ENCODE measurements at regions not wholly inside any gene's neighbourhood (a gene's known extent, or its start where the extent isn't known, plus 50 kb on each side); places are given as distances from the start of the nearest gene placed in this dataset.

DNA sequence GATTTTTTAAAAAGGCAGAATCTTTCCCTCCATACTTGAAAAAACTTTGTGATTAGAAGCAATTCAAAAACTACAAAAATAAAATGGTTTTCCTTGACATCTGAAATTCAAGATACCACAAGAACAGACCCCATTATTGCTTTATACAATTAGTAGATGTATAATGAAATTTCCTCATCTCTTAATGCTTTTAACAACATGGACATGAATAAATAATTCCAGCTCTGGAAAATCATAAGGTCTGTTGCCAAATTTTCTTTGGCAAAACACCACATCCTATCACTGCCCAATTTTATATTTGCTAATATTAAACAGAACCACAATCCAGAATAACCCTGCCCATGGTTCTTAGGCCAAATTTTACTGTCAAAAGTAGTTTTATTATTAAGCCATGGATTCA, 1543.6 kb upstream of the MIR17HG start:
- Mint-ChIP-seq H3K27ac (no peak overlapping the region), H3K9me3 (peaks cover 8% of the 10 kb centered on the region), H3K36me3 (no peaks in the 10 kb centered on the region), H3K4me3 (no peak overlapping the region), H3K4me1 (no peaks in the 10 kb centered on the region), H3K27me3 (no peaks in the 10 kb centered on the region)

DNA sequence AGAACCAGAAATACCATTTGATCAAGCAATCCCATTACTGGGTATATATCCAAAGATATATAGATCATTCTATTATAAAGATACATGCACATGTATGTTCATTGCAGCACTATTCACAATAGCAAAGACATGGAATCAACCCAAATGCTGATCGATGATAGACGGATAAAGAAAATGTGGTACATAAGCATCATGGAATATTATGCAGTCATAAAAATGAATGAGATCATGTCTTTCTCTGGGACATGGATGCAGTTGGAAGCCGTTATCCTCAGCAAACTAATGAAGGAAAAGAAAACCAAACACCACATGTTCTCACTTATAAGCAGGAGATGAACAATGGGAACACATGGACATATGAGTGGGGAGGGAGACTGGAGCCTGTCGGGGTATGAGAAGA, 1540.9 kb upstream of the MIR17HG start:
- no peaks in the 10 kb centered on the region for H3K27me3 Mint-ChIP-seq
- peaks cover 4% of the 10 kb centered on the region for H3K9me3 Mint-ChIP-seq
- no peak overlapping the region for H3K27ac Mint-ChIP-seq
- no peaks in the 10 kb centered on the region for H3K4me1 Mint-ChIP-seq
- no peaks in the 10 kb centered on the region for H3K36me3 Mint-ChIP-seq
- H3K4me3 Mint-ChIP-seq, result no peak overlapping the region

DNA sequence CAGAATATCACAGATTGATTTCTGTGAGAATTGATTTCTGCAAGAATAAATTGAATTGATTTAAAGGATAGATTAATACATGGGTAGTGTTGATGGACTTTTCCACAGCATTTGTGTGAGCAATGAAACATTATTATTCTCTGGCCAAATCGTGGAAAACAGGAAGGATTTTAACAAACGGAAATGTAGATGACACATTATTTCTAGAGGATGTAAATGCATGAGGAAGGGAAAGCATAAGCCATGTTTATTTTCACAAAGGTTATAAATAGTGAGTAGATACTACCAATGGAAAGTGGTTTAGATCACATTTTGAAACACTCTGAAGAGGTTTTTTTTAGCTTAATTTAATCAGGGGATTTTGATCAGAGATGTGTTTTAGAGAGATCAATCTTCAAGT, 1534.6 kb upstream of the MIR17HG start:
- Mint-ChIP-seq H3K27me3 (no peaks in the 10 kb centered on the region), H3K36me3 (no peaks in the 10 kb centered on the region), H3K9me3 (peaks cover 13% of the 10 kb centered on the region), H3K27ac (no peak overlapping the region), H3K4me3 (no peak overlapping the region), H3K4me1 (no peaks in the 10 kb centered on the region)

DNA sequence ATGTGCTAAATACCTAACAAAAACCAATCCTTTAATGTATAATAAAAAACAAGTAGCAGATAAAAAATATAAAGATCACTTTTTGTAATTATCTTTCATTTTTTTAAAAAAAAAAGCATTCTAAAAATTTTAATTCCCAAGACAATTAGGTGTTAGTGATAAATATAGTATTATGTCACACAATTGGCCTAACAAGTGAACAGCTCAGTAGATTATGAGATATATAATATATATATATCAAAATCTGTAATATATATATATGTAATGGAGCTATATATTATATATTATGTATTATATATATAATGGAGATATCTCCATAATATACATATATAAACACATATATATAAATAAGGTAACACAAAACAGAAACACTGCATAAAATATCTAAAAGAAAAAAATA, 1531.1 kb upstream of the MIR17HG start:
- H3K27ac Mint-ChIP-seq, result no peak overlapping the region
- no peaks in the 10 kb centered on the region for H3K27me3 Mint-ChIP-seq
- H3K36me3 Mint-ChIP-seq, result no peaks in the 10 kb centered on the region
- peaks cover 13% of the 10 kb centered on the region for H3K9me3 Mint-ChIP-seq
- no peaks in the 10 kb centered on the region for H3K4me1 Mint-ChIP-seq
- no peak overlapping the region for H3K4me3 Mint-ChIP-seq

DNA sequence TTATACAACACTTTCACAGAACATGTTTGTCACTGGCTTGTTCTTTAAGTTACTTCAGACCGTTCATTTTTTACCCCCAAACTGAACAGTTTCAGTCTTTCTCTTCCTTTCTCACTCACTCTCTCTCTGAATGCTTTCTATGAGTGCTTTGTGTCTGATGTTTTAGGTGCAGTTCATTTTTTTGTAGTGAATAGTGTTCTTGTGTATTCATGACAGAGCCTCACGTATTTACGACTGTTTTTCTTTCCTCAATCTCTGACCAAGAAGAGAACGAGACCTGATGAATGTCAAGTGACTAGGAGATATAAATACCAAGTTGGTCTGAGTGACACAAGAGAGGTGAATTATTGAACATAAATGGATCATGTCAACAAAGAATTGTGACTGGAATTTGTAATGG, 1525.0 kb upstream of the MIR17HG start:
- H3K27ac Mint-ChIP-seq, result no peak overlapping the region
- no peak overlapping the region for H3K4me3 Mint-ChIP-seq
- no peaks in the 10 kb centered on the region for H3K36me3 Mint-ChIP-seq
- no peaks in the 10 kb centered on the region for H3K27me3 Mint-ChIP-seq
- H3K9me3 Mint-ChIP-seq, result peaks cover 3% of the 10 kb centered on the region
- H3K4me1 Mint-ChIP-seq, result no peaks in the 10 kb centered on the region

DNA sequence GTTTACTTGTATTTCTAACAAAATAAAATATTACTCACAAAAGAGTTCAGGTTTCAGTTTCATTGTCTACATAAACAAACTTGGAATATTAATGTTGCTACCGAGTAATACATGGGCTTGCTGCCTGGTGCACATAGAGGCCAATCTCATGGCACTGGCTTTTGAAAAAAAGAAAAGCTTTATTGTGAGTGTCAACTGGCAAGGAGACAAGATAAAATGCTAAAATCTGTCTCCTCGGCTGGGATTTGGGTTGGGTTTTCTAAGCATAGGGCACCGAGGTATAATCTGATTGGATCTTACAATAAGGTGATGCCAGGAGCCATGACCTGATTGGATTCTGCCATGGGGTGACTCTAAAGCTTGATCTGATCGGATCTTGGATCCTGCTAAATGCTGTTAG, 1519.9 kb upstream of the MIR17HG start:
- Mint-ChIP-seq H3K27ac (no peak overlapping the region), H3K36me3 (no peaks in the 10 kb centered on the region), H3K27me3 (no peaks in the 10 kb centered on the region), H3K4me1 (no peaks in the 10 kb centered on the region), H3K9me3 (no peaks in the 10 kb centered on the region), H3K4me3 (no peak overlapping the region)

DNA sequence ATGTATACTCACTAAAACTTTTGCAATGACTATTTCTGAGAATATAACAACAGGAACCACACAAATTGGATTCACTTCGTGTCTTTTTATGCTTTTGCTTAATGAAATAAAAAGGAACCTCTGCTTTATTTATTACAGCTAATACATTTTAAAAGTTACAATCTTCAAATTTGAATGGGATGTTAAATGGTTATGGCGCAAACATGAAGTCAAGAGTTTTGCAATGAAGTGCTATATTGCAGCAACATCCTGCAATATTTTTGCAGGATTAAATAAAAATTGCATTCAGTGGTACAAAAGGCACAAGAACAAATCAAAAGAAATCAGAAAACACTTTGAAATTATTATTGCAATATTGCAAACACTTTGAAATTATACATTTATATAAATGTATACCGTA, 1519.0 kb upstream of the MIR17HG start:
- Mint-ChIP-seq H3K27ac (no peak overlapping the region), H3K9me3 (no peaks in the 10 kb centered on the region), H3K4me3 (no peak overlapping the region), H3K36me3 (no peaks in the 10 kb centered on the region), H3K4me1 (no peaks in the 10 kb centered on the region), H3K27me3 (no peaks in the 10 kb centered on the region)

DNA sequence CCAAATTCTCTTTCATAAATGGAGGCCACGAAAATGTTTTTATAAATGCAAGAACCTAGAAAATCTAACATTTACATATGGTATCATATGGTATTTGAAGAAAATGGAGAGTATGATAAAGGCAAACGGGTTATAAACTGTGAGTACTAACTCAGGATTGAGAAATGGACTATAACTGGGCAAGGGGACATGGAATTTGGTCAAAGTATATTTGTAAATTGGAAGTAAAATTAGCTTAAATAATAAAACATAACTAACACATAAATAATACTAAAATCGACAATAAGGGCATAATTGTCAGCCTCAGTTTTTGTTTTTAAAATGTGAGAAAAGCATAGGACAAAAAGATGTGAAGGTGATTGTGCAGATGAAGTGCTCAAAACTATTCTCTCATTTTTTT, 1516.3 kb upstream of the MIR17HG start:
- no peaks in the 10 kb centered on the region for H3K36me3 Mint-ChIP-seq
- H3K27ac Mint-ChIP-seq, result no peak overlapping the region
- H3K4me3 Mint-ChIP-seq, result no peak overlapping the region
- no peaks in the 10 kb centered on the region for H3K4me1 Mint-ChIP-seq
- H3K27me3 Mint-ChIP-seq, result no peaks in the 10 kb centered on the region
- peaks cover 10% of the 10 kb centered on the region for H3K9me3 Mint-ChIP-seq

DNA sequence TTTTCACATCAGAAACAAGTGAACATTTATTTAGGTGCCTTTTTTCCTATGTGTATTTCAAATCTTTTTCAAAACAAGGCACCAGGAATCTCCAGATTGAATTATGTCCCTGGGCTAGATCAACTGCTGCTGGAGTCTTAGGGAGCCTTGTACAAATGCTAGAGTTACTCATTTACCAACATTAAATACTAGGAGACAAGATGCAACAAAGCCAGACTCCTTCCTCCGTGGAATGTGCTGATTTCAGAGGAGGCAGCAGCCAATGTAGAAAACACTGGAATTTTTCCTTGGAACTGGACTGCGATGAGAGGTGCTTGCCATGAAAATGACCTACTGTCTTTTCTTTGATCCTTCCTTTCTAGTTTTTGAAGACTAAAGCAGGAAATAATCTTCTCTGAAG, 1514.7 kb upstream of the MIR17HG start:
- Mint-ChIP-seq H3K27ac (no peak overlapping the region), H3K27me3 (no peaks in the 10 kb centered on the region), H3K4me1 (no peaks in the 10 kb centered on the region), H3K9me3 (peaks cover 20% of the 10 kb centered on the region), H3K4me3 (no peak overlapping the region), H3K36me3 (no peaks in the 10 kb centered on the region)

DNA sequence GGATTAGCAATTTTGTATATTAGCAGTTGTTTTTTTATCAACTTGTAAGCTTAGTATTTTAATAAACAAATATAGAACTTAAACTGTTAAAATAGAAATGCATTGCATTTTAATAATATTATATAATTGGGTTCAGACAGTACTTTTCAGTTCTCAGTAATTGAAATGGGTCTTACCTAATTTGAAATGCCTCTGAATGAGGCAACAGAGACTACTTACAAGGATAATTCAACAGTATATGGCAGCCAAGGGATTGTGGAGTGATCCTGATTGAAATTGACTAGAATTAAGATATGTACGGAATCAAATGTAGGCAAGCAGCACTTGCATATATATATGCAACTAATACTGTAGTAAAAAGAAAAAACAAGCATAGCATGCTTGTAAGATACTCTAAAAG, 1503.9 kb upstream of the MIR17HG start:
- Mint-ChIP-seq H3K36me3 (no peaks in the 10 kb centered on the region), H3K27ac (no peak overlapping the region), H3K27me3 (no peaks in the 10 kb centered on the region), H3K4me1 (no peaks in the 10 kb centered on the region), H3K9me3 (no peaks in the 10 kb centered on the region), H3K4me3 (no peak overlapping the region)

DNA sequence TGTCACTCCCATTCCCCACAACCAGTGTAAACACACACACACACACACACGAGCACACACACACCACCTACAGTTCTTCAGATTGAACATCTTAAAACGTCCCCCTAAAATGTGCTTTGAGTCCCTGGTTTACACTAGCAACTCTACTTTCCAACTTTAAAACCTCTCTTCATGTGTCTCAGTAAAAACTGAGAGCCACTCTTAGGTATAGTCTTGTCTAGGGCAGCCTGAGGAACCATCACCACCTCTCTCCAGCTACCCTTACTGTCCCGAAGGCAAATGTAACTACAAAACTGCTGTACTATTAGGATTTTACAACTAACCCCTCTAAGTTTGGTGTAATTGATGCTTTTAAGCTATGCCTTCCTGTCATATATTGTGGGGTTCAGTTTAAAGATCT, 1501.6 kb upstream of the MIR17HG start:
- H3K36me3 Mint-ChIP-seq, result no peaks in the 10 kb centered on the region
- no peaks in the 10 kb centered on the region for H3K27me3 Mint-ChIP-seq
- H3K4me1 Mint-ChIP-seq, result no peaks in the 10 kb centered on the region
- H3K4me3 Mint-ChIP-seq, result no peak overlapping the region
- H3K27ac Mint-ChIP-seq, result no peak overlapping the region
- H3K9me3 Mint-ChIP-seq, result peaks cover 6% of the 10 kb centered on the region

DNA sequence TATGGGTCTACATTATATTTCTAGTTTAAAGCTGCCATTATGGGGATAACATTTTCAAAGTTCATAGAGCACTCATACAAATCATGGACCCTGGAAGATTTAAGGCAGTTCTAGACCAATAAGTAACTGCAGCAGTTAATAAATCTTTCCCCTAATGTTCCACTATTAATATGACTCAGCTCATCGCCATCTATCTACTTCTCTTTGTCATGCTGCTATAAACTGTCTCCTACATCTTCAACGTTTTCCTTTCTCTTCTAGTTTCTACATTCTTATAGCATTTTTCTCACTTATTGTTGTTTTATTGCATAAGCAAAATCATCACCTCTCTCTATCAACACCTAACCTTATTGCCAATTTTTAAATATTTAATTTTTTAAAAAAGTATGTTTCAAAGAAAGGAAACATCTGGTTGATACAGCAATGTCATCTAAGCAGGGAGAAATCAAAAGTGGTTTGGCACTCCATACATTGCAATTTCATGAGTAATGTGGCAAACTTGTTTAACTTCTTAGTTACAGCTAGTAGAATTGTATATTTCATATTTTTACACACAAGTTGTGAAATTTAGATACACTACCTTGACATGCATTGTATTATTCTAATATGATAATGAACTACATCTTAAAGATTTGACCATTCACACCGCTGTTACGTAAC, 1500.4 kb upstream of the MIR17HG start:
- H3K4me1 Mint-ChIP-seq, result no peaks in the 10 kb centered on the region

DNA sequence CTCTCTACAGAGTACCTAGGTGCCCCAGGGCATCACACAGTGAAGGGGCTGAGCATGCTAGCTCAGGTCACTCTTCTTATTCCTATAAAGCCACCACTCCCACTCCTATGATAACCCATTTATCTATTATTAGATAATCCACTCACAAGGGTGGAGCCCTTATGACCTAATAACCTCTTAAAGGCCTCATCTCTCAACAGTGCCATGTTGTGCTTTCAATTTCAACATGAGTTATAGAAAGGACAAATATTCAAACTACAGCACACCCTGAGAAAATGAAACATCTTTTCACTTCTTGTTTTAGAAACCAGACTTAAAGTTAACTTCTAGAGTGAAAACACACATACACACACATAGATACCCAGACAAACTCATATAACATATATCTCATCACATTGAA, 1494.9 kb upstream of the MIR17HG start:
- no peak overlapping the region for H3K27ac Mint-ChIP-seq
- H3K9me3 Mint-ChIP-seq, result peaks cover 6% of the 10 kb centered on the region
- H3K27me3 Mint-ChIP-seq, result no peaks in the 10 kb centered on the region
- H3K4me1 Mint-ChIP-seq, result no peaks in the 10 kb centered on the region
- H3K4me3 Mint-ChIP-seq, result no peak overlapping the region
- H3K36me3 Mint-ChIP-seq, result no peaks in the 10 kb centered on the region

More for the DNA sequence above, 1500.4 kb upstream of the MIR17HG start:
- H3K9me3 Mint-ChIP-seq, result peaks cover 6% of the 10 kb centered on the region
- no peaks in the 10 kb centered on the region for H3K27me3 Mint-ChIP-seq
- H3K27ac Mint-ChIP-seq, result no peak overlapping the region
- no peak overlapping the region for H3K4me3 Mint-ChIP-seq
- H3K36me3 Mint-ChIP-seq, result no peaks in the 10 kb centered on the region

DNA sequence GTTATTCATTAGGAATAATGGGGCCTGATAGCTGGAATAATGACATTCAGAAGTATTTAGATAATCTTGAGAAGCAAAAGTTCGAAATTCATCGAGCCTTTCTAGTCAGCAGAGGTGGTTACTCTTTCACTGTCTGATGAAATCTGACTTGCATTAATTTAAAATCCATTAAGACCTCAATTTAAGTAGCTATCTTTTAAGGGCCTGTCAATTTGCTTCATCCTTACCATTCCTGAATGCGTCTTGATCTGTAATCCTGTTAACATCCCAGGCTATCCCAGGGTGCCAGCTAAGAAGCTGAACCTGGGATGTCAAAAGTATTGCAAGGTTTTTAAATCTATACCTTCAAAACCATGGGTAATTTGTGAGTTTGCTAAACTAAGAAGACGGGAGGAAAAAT, 1491.0 kb upstream of the MIR17HG start:
- Mint-ChIP-seq H3K4me1 (no peaks in the 10 kb centered on the region), H3K4me3 (no peak overlapping the region), H3K9me3 (peaks cover 5% of the 10 kb centered on the region), H3K27me3 (no peaks in the 10 kb centered on the region), H3K36me3 (no peaks in the 10 kb centered on the region), H3K27ac (no peak overlapping the region)

DNA sequence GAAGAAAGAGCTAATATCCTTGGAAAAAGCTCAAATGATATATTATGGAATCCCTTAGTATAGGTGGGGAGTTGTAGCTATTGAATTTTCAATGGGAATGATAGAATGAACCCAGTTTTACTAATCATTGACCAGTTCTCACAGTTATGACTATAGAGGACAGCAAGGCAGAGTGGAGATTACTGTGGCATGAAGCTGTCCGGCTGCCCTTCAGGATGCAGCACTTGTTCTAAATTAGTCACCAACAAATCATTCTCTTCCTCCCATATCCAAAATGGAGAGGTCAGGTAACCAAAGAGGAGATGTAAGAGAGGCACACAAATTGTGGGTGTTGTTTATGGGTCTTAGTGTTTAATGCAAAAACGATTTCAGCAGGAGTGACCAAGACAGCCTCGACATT, 1490.0 kb upstream of the MIR17HG start:
- no peak overlapping the region for H3K27ac Mint-ChIP-seq
- H3K9me3 Mint-ChIP-seq, result peaks cover 8% of the 10 kb centered on the region
- no peaks in the 10 kb centered on the region for H3K36me3 Mint-ChIP-seq
- H3K4me3 Mint-ChIP-seq, result no peak overlapping the region
- H3K4me1 Mint-ChIP-seq, result no peaks in the 10 kb centered on the region
- no peaks in the 10 kb centered on the region for H3K27me3 Mint-ChIP-seq

DNA sequence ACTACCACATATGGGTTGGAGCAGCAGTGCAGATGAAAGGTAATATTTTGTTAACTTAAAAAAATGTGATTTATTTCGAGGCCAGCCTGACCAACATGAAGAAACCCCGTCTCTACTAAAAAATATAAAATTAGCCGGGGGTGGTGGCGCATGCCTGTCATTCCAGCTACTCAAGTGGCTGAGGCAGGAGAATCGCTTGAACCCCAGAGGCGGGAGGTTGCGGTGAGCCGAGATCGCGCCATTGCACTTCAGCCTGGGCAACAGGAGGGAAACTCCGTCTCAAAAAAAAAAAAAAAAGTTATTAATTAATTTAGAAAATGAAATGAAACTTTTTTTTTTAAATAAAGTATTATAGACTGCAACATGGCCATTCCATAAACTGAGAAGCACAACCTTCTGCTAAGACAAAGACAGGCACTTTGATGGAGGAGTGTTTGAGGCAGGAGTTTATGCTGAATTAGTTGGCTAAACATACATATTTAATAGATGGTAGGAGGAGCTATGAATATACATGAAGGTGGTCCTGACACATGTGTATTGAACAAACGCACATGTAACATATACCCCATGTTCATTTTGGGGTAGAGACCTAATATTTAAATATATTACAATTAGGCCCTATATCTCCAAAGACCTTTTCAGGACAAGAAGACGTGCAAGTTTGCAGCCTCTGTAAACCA, 1485.3 kb upstream of the MIR17HG start:
- no peaks in the 10 kb centered on the region for H3K36me3 Mint-ChIP-seq

DNA sequence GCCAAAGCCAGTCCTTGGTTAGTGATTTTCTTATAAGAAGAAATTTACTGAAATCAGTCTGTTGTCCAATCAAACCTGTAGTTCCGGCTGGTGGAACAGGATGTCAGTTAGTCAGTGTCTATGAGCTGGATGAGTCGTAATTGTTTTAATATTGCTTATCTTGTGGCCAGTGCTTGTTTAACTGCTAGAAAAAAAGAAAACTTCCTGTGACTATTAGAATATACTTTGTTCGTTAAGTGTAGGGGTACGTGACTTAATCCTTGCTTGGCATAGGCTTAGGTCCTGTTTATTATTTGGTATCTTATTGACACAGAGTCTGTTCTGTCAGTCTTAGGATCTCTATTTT, 1484.8 kb upstream of the MIR17HG start:
- Mint-ChIP-seq H3K27ac (no peak overlapping the region), H3K9me3 (peaks cover 22% of the 10 kb centered on the region), H3K27me3 (no peaks in the 10 kb centered on the region), H3K4me3 (no peak overlapping the region), H3K4me1 (no peaks in the 10 kb centered on the region), H3K36me3 (no peaks in the 10 kb centered on the region)

More for the DNA sequence above, 1485.3 kb upstream of the MIR17HG start:
- H3K9me3 Mint-ChIP-seq, result peaks cover 17% of the 10 kb centered on the region
- H3K27ac Mint-ChIP-seq, result no peak overlapping the region
- no peak overlapping the region for H3K4me3 Mint-ChIP-seq
- H3K4me1 Mint-ChIP-seq, result no peaks in the 10 kb centered on the region
- no peaks in the 10 kb centered on the region for H3K27me3 Mint-ChIP-seq

Measured in activated naive CD4-positive, alpha-beta T cell treated with anti-CD3 and anti-CD28 coated beads, Interleukin-2, amount 50 U/mL, for 24 hours (primary cell).